MM.1S (cell line): ENCODE measurements at regions not wholly inside any gene's neighbourhood (a gene's known extent, or its start where the extent isn't known, plus 50 kb on each side); places are given as distances from the start of the nearest gene placed in this dataset.

Experiments used
- DNase-seq: peaks from one replicate; pipeline ENCODE4 v3.0.0-alpha.2; 2015
- H2AFZ ChIP-seq: fragments of 300-600 bp; sonication (generic); 2 replicates; pipeline ENCODE4 v1.6.0; 2016; ENCODE audit warnings: antibody characterized with exemption, low read length
- H3F3A ChIP-seq: fragments of 300-600 bp; sonication (generic); 2 replicates; pipeline ENCODE4 v1.6.1; 2016; ENCODE audit warnings: mild to moderate bottlenecking, antibody characterized with exemption, low read length, moderate library complexity, mixed read lengths; ENCODE audit not compliant: insufficient read depth
- H3K27ac ChIP-seq: fragments of 300-600 bp; sonication (generic); 2 replicates; pipeline ENCODE4 v1.5.1; 2016; ENCODE audit warnings: mild to moderate bottlenecking, low read length
- H3K27me3 ChIP-seq: fragments of 300-600 bp; sonication (generic); replicated peaks from 2 replicates; pipeline ENCODE4 v1.6.0; 2016; ENCODE audit warnings: low read length; ENCODE audit not compliant: insufficient read depth
- H3K36me3 ChIP-seq: fragments of 300-600 bp; sonication (generic); replicated peaks from 2 replicates; pipeline ENCODE4 v1.6.1; 2016; ENCODE audit warnings: mild to moderate bottlenecking, low read length, mixed read lengths; ENCODE audit not compliant: insufficient read depth
- H3K4me1 ChIP-seq: fragments of 300-600 bp; sonication (generic); 2 replicates; pipeline ENCODE4 v1.6.1; 2016; ENCODE audit warnings: low read length, mixed read lengths
- H3K4me2 ChIP-seq: fragments of 300-600 bp; sonication (generic); 2 replicates; pipeline ENCODE4 v1.6.0; 2016; ENCODE audit warnings: low read depth, low read length
- H3K4me3 ChIP-seq: fragments of 300-600 bp; sonication (generic); 2 replicates; pipeline ENCODE4 v1.5.1; 2016; ENCODE audit warnings: low read length, mixed read lengths
- H3K79me2 ChIP-seq: fragments of 300-600 bp; sonication (generic); 2 replicates; pipeline ENCODE4 v1.6.1; 2016; ENCODE audit warnings: mixed run types, low read length, mixed read lengths
- H3K9ac ChIP-seq: fragments of 300-600 bp; sonication (generic); 2 replicates; pipeline ENCODE4 v1.6.1; 2016; ENCODE audit warnings: low read length, mixed read lengths
- H3K9me2 ChIP-seq: fragments of 300-600 bp; sonication (generic); replicated peaks from 2 replicates; pipeline ENCODE4 v1.6.1; 2016; ENCODE audit warnings: mild to moderate bottlenecking, low read length, mixed read lengths; ENCODE audit not compliant: insufficient read depth
- H3K9me3 ChIP-seq: fragments of 300-600 bp; sonication (generic); replicated peaks from 2 replicates; pipeline ENCODE4 v1.6.1; 2016; ENCODE audit warnings: mild to moderate bottlenecking, low read length, mixed read lengths; ENCODE audit not compliant: insufficient read depth
- H4K20me1 ChIP-seq: fragments of 300-600 bp; sonication (generic); 2 replicates; pipeline ENCODE4 v1.6.1; 2016; ENCODE audit warnings: mild to moderate bottlenecking, low read length, moderate library complexity, mixed read lengths; ENCODE audit not compliant: insufficient read depth
- EZH2 ChIP-seq: fragments of 300-600 bp; sonication (generic); optimal IDR thresholded peaks from 2 replicates; pipeline ENCODE3; 2017; ENCODE audit warnings: low read depth, mild to moderate bottlenecking, antibody characterized with exemption, low read length, mixed read lengths
- EZH2phosphoT487 ChIP-seq: fragments of 300-600 bp; sonication (generic); IDR thresholded peaks from 2 replicates; pipeline ENCODE4 v1.6.1; 2018; ENCODE audit warnings: antibody characterized with exemption, low read length
- TF ChIP-seq, protein P1 (sequence below): fragments of 300-600 bp; sonication (generic); IDR thresholded peaks from 2 replicates; pipeline ENCODE4 v1.5.1; 2016; ENCODE audit warnings: antibody characterized with exemption, low read length, mixed read lengths

DNA sequence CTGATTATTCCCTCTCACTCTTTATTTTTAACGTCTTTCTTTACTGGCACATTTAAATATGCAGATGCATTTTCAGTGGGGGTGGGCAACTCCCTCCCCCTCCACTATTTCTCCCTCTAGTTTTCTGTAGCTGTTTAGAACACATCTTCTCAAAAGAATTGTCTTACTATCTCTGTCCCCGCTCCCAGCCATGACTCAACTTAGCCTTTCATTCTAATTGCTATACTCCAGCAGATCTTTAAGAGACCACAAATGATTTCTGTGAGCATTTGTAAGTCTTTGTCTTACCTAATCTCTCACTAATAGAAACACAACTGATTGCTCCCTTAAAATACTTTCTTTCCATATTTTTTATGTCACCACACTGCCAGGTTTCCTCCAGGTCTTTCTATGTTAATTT lies 350.9 kb downstream of the SPRY2 start:
- TF ChIP-seq, protein P1, sequence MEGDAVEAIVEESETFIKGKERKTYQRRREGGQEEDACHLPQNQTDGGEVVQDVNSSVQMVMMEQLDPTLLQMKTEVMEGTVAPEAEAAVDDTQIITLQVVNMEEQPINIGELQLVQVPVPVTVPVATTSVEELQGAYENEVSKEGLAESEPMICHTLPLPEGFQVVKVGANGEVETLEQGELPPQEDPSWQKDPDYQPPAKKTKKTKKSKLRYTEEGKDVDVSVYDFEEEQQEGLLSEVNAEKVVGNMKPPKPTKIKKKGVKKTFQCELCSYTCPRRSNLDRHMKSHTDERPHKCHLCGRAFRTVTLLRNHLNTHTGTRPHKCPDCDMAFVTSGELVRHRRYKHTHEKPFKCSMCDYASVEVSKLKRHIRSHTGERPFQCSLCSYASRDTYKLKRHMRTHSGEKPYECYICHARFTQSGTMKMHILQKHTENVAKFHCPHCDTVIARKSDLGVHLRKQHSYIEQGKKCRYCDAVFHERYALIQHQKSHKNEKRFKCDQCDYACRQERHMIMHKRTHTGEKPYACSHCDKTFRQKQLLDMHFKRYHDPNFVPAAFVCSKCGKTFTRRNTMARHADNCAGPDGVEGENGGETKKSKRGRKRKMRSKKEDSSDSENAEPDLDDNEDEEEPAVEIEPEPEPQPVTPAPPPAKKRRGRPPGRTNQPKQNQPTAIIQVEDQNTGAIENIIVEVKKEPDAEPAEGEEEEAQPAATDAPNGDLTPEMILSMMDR = no peak
- no peak for TF ChIP-seq EZH2
- TF ChIP-seq EZH2phosphoT487 = no peak
- Histone ChIP-seq H3K9me3 (no peaks in the 10 kb centered on the region), H3K27me3 (no peaks in the 10 kb centered on the region), H3K4me1 (no peaks in the 10 kb centered on the region), H2AFZ (no peak overlapping the region), H3K4me2 (no peak overlapping the region), H4K20me1 (no peaks in the 10 kb centered on the region), H3K9me2 (no peaks in the 10 kb centered on the region), H3K4me3 (no peak overlapping the region), H3K27ac (no peak overlapping the region), H3K9ac (no peak overlapping the region), H3K36me3 (no peaks in the 10 kb centered on the region), H3F3A (no peaks in the 10 kb centered on the region), H3K79me2 (no peaks in the 10 kb centered on the region)
- no peak for DNase-seq

GRCh38 chr13:79989217-79989661 lies 351.7 kb downstream of the SPRY2 start:
- no peaks in the 10 kb centered on the region for H3K36me3 ChIP-seq
- TF ChIP-seq EZH2 (no peak), EZH2phosphoT487 (no peak)
- TF ChIP-seq, protein P1 = no peak
- H3K9ac ChIP-seq = no peak overlapping the region
- H3K9me2 ChIP-seq = no peaks in the 10 kb centered on the region
- H4K20me1 ChIP-seq = no peaks in the 10 kb centered on the region
- no peak overlapping the region for H2AFZ ChIP-seq
- DNase-seq = no peak
- H3K4me1 ChIP-seq = no peaks in the 10 kb centered on the region
- H3K4me3 ChIP-seq = no peak overlapping the region
- H3K27ac ChIP-seq = no peak overlapping the region
- H3K79me2 ChIP-seq = no peaks in the 10 kb centered on the region
- no peaks in the 10 kb centered on the region for H3F3A ChIP-seq
- no peak overlapping the region for H3K4me2 ChIP-seq
- no peaks in the 10 kb centered on the region for H3K27me3 ChIP-seq
- no peaks in the 10 kb centered on the region for H3K9me3 ChIP-seq

DNA sequence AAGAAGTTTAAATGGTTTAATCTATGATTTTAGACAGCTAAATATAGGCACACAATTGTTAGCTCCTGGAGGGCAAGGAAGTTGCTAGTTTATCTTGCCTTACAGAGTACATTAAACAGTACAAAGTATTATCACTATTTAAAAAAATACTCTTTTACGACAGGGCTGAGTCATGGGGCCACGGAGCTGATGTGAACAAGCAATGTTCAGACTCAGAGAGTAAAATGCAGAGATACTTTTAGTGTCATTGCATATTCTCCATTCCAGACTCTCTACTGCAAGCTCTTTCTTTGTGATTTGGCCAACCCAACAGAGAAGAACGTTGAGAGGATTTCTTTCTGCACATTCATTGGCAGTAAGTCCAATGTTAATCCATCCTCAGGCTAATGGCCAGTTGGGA lies 352.4 kb downstream of the SPRY2 start:
- Histone ChIP-seq H3K4me1 (no peaks in the 10 kb centered on the region), H3K9me2 (no peaks in the 10 kb centered on the region), H3K9me3 (no peaks in the 10 kb centered on the region), H3K4me2 (no peak overlapping the region), H3K36me3 (no peaks in the 10 kb centered on the region), H3K79me2 (no peaks in the 10 kb centered on the region), H3F3A (no peaks in the 10 kb centered on the region), H2AFZ (no peak overlapping the region), H4K20me1 (no peaks in the 10 kb centered on the region), H3K27me3 (no peaks in the 10 kb centered on the region), H3K9ac (no peak overlapping the region), H3K27ac (no peak overlapping the region), H3K4me3 (no peak overlapping the region)
- no peak for DNase-seq
- TF ChIP-seq, protein P1 = no peak
- TF ChIP-seq EZH2phosphoT487 = no peak

DNA sequence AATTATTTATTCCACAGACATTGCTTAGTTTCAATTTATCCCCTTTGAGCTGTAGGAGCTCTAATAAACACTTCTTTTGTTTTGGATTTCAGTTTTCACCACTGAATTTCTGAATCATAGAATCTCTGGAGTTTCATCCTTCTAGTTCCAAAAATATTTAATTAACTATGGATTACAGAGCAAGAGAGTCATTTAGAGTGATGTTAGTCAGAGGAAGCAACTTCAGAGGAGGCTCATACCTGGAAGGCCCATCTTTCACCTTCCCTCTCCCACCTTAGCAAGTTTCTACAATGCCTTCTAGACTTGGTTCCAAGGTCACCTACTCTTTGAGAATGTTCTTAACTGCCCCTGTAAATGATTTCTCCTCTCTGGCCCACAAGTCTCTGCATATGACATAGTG lies 353.2 kb downstream of the SPRY2 start:
- TF ChIP-seq EZH2 (no peak), EZH2phosphoT487 (no peak)
- TF ChIP-seq, protein P1 = no peak
- no peaks in the 10 kb centered on the region for H3K27me3 ChIP-seq
- H3F3A ChIP-seq = no peaks in the 10 kb centered on the region
- H3K9me2 ChIP-seq = no peaks in the 10 kb centered on the region
- no peak overlapping the region for H3K9ac ChIP-seq
- H3K4me3 ChIP-seq = no peak overlapping the region
- H3K4me2 ChIP-seq = no peak overlapping the region
- H4K20me1 ChIP-seq = no peaks in the 10 kb centered on the region
- H2AFZ ChIP-seq = no peak overlapping the region
- no peaks in the 10 kb centered on the region for H3K4me1 ChIP-seq
- H3K9me3 ChIP-seq = no peaks in the 10 kb centered on the region
- no peak for DNase-seq
- H3K36me3 ChIP-seq = no peaks in the 10 kb centered on the region
- H3K79me2 ChIP-seq = no peaks in the 10 kb centered on the region
- no peak overlapping the region for H3K27ac ChIP-seq
